PC-3 (cell line): ENCODE measurements at regions not wholly inside any gene's neighbourhood (a gene's known extent, or its start where the extent isn't known, plus 50 kb on each side); places are given as distances from the start of the nearest gene placed in this dataset.

ENCODE experiments used
- CTCF ChIP-seq: fragments of 300-600 bp; sonication (generic); conservative IDR thresholded peaks from 2 replicates; pipeline ENCODE4 v1.5.1; 2017; ENCODE audit warnings: antibody characterized with exemption, low read depth, mild to moderate bottlenecking, low read length
- EZH2phosphoT487 ChIP-seq: fragments of 300-600 bp; sonication (generic); IDR thresholded peaks from 2 replicates; pipeline ENCODE4 v1.6.1; 2018; ENCODE audit warnings: mild to moderate bottlenecking, antibody characterized with exemption, low read length, borderline replicate concordance

GRCh38 chr15:96073908-96074307, 256.6 kb upstream of the NR2F2 start:
- no peak for TF ChIP-seq CTCF
- TF ChIP-seq EZH2phosphoT487, result no peak
